Left lung (tissue), 4 donors: ENCODE measurements at regions not wholly inside any gene's neighbourhood (a gene's known extent, or its start where the extent isn't known, plus 50 kb on each side); places are given as distances from the start of the nearest gene placed in this dataset.
"Not testable (repeated sequence)": the region's sequence is repeated elsewhere in the genome, so short reads cannot be mapped to it uniquely, and the experiment has no call there.

Source experiments
- ATAC-seq: fragments of 200-7000 bp; cut with Tn5 transposase; one replicate; pipeline ENCODE4 v1.9.1; 2020; ENCODE audit warnings: moderate library complexity
- DNase-seq, 4 donors: peaks; one replicate each; pipeline ENCODE4 v3.0.0-alpha.2; 2013 to 2020
- H3K27ac ChIP-seq, 2 donors: fragments of 200-600 bp; sonication (generic) in 1 of 2; one replicate each; pipeline versions ENCODE4 v1.5.0 to v1.8.0; 2020 to 2021
- H3K27me3 ChIP-seq, 2 donors: fragments of 200-600 bp; sonication (generic) in 1 of 2; one replicate each; pipeline versions ENCODE4 v1.5.0 to v1.8.0; 2020 to 2021
- H3K36me3 ChIP-seq, 2 donors: fragments of 200-600 bp; sonication (generic) in 1 of 2; one replicate each; pipeline versions ENCODE4 v1.5.0 to v1.8.0; 2020 to 2021
- H3K4me1 ChIP-seq, 2 donors: fragments of 200-600 bp; one replicate each; pipeline ENCODE4 v1.8.0; 2021
- H3K4me3 ChIP-seq, 2 donors: fragments of 200-600 bp; sonication (generic) in 1 of 2; one replicate each; pipeline versions ENCODE4 v1.5.0 to v1.8.0; 2020 to 2021; ENCODE audit warnings: mild to moderate bottlenecking in 1 of 2
- H3K9me3 ChIP-seq, 2 donors: fragments of 200-600 bp; sonication (generic) in 1 of 2; one replicate each; pipeline versions ENCODE4 v1.5.0 to v1.8.0; 2020 to 2021
- CTCF ChIP-seq, 2 donors: fragments of 200-600 bp; sonication (generic) in 1 of 2; IDR thresholded peaks; one replicate each; pipeline versions ENCODE4 v1.5.0 to v1.8.0; 2021; ENCODE audit warnings: antibody characterized with exemption in 2 of 2
- intact Hi-C, 2 donors: fragments of 100-400 bp; cut with DNase I; formaldehyde crosslinking; loops; one replicate each; pipeline versions ENCODE4 v1.11.2 to v1.14.2; 2022
- donor health status: DM: no; HTN: yes; CAD: no.
- donor health status: DM: no; HTN: no; CAD: no.

- no peaks in the 10 kb centered on the region for H3K36me3 ChIP-seq
- H3K27ac ChIP-seq: no peak overlapping the region
- no peak for ATAC-seq
- H3K9me3 ChIP-seq: no peaks in the 10 kb centered on the region
- TF ChIP-seq CTCF (IDR thresholded peaks at IDR 0.05): no peak
- DNase-seq: peak in 1 of 4 donors; percentile 37
- intact Hi-C loops: no loop called here
- no peaks in the 10 kb centered on the region for H3K27me3 ChIP-seq
- H3K4me1 ChIP-seq: no peaks in the 10 kb centered on the region
- H3K4me3 ChIP-seq: no peak overlapping the region
Observed at GRCh38 chr5:121087560-121087959, 623.5 kb downstream of the PRR16 start.

- no peak overlapping the region for H3K27ac ChIP-seq
- no peak for ATAC-seq
Observed at GRCh38 chr5:121088341-121088740, 624.2 kb downstream of the PRR16 start.

GRCh38 chr5:121090822-121091221 is 626.7 kb downstream of the PRR16 start:
- Histone ChIP-seq H3K4me3 (no peak overlapping the region), H3K4me1 (no peaks in the 10 kb centered on the region), H3K27ac (no peak overlapping the region), H3K9me3 (no peaks in the 10 kb centered on the region), H3K27me3 (no peaks in the 10 kb centered on the region), H3K36me3 (no peaks in the 10 kb centered on the region)
- intact Hi-C loops: no loop called here
- DNase-seq (no peak), ATAC-seq (no peak)
- TF ChIP-seq CTCF (IDR thresholded peaks at IDR 0.05): no peak

More at GRCh38 chr5:121088341-121088740, 624.2 kb downstream of the PRR16 start:
- Histone ChIP-seq H3K9me3 (no peaks in the 10 kb centered on the region), H3K4me1 (no peaks in the 10 kb centered on the region), H3K36me3 (no peaks in the 10 kb centered on the region), H3K4me3 (no peak overlapping the region), H3K27me3 (no peaks in the 10 kb centered on the region)
- intact Hi-C loops: no loop called here
- DNase-seq: no peak
- TF ChIP-seq CTCF (IDR thresholded peaks at IDR 0.05): no peak

GRCh38 chr5:121100931-121101330 is 636.8 kb downstream of the PRR16 start:
- ATAC-seq (no peak), DNase-seq (no peak)
- intact Hi-C loops: no loop called here
- Histone ChIP-seq H3K36me3 (no peaks in the 10 kb centered on the region), H3K27ac (no peak overlapping the region), H3K9me3 (no peaks in the 10 kb centered on the region), H3K27me3 (no peaks in the 10 kb centered on the region), H3K4me3 (no peak overlapping the region), H3K4me1 (no peaks in the 10 kb centered on the region)
- TF ChIP-seq CTCF (IDR thresholded peaks at IDR 0.05): no peak

GRCh38 chr5:121105921-121106320 is 641.8 kb downstream of the PRR16 start:
- H3K27me3 ChIP-seq: no peaks in the 10 kb centered on the region
- no peak overlapping the region for H3K4me3 ChIP-seq
- H3K27ac ChIP-seq: no peak overlapping the region
- ATAC-seq (no peak), DNase-seq (no peak)
- H3K36me3 ChIP-seq: no peaks in the 10 kb centered on the region
- H3K9me3 ChIP-seq: peaks cover 0 to 5% of the 10 kb centered on the region in 2 donors
- no peak for TF ChIP-seq CTCF (IDR thresholded peaks at IDR 0.05)
- intact Hi-C loops: no loop called here
- no peaks in the 10 kb centered on the region for H3K4me1 ChIP-seq

- H3K27ac ChIP-seq, intact Hi-C loops, H3K36me3 ChIP-seq, H3K4me3 ChIP-seq, H3K4me1 ChIP-seq, H3K27me3 ChIP-seq, ATAC-seq, H3K9me3 ChIP-seq: not testable (repeated sequence)
- peak in 1 of 4 donors; percentile 55 for DNase-seq
Observed at GRCh38 chr5:121106721-121107690, 642.9 kb downstream of the PRR16 start.
